HCT116 (cell line): ENCODE measurements at regions not wholly inside any gene's neighbourhood (a gene's known extent, or its start where the extent isn't known, plus 50 kb on each side); places are given as distances from the start of the nearest gene placed in this dataset.

Experiments used
- ATAC-seq: fragments of 200-7000 bp; cut with Tn5 transposase; 2 replicates; pipeline ENCODE4 v1.9.1; 2020; ENCODE audit warnings: mild to moderate bottlenecking, moderate library complexity
- BruUV-seq: library from RNA; stranded (reverse); fragments of 400-500 nt; replicated peaks from 2 replicates; lab custom pipeline; 2021; lab: Mats Ljungman, UMichigan
- CTCF ChIA-PET: fragments of 300-600 bp; sonication (Branson Sonifier 250); formaldehyde crosslinking; loops from one replicate; lab custom pipeline; 2021; ENCODE audit warnings: antibody characterized with exemption; lab: Charles Lee
- POLR2A ChIA-PET: fragments of 300-600, 350-600 bp; sonication (Branson Sonifier 250); formaldehyde crosslinking; loops from one replicate; lab custom pipeline; 2021; ENCODE audit warnings: antibody characterized with exemption; lab: Charles Lee
- RAD21 ChIA-PET, 2 experiments: fragments of 300-600 bp; sonication (Branson Sonifier 250); formaldehyde crosslinking; loops; one replicate each; lab custom pipeline; 2023; ENCODE audit warnings: low total read pairs in 2 of 2; ENCODE audit not compliant: uncharacterized antibody in 2 of 2, unreplicated experiment in 2 of 2, low non-redundant PET in 1 of 2; lab: Charles Lee
- DNase-seq: peaks from one replicate; pipeline ENCODE4 v3.0.0-alpha.2; 2010; ENCODE audit warnings: low read depth, low spot score
- H2AFZ ChIP-seq: fragments of 200-600 bp; shearing (Covaris generic), sonication (generic); 2 replicates; pipeline ENCODE4 v1.6.1; 2017; ENCODE audit warnings: low read depth, mixed run types, mixed read lengths, antibody characterized with exemption, low read length; ENCODE audit not compliant: poor library complexity, severe bottlenecking
- H3K27ac ChIP-seq: 2 replicates; pipeline ENCODE4 v1.5.1; 2012; ENCODE audit warnings: low read depth, low read length
- H3K27me3 ChIP-seq: fragments of 200-600 bp; sonication (generic); 2 replicates; pipeline ENCODE4 v1.6.1; 2016; ENCODE audit warnings: mixed run types, low read length, mixed read lengths; ENCODE audit not compliant: insufficient read depth
- H3K36me3 ChIP-seq, 2 experiments: fragments of 200-500 bp in 1 of 2; fragments of 200-600 bp in 1 of 2; sonication (Bioruptor generic) in 1 of 2; sonication (generic) in 1 of 2; 2 replicates each; pipeline versions ENCODE4 v1.5.1 to v1.6.1; 2014 to 2016; ENCODE audit warnings: low read length in 2 of 2, inconsistent platforms in 1 of 2, mixed read lengths in 1 of 2, mixed run types in 1 of 2; ENCODE audit not compliant: insufficient read depth in 2 of 2, control insufficient read depth in 1 of 2
- H3K4me1 ChIP-seq, 2 experiments: fragments of 200-600 bp in 1 of 2; sonication (generic) in 1 of 2; 2 replicates each; pipeline versions ENCODE4 v1.5.1 to v1.6.1; 2012 to 2017; ENCODE audit warnings: low read length in 2 of 2, inconsistent platforms in 1 of 2, mild to moderate bottlenecking in 1 of 2, mixed read lengths in 1 of 2, mixed run types in 1 of 2, moderate library complexity in 1 of 2; ENCODE audit not compliant: insufficient read depth in 2 of 2, control insufficient read depth in 1 of 2
- H3K4me2 ChIP-seq: fragments of 200-600 bp; sonication (generic); 2 replicates; pipeline ENCODE4 v1.6.1; 2017; ENCODE audit warnings: mixed run types, low read length, mixed read lengths
- H3K4me3 ChIP-seq, 2 experiments: fragments of 200-600 bp in 1 of 2; sonication (generic) in 1 of 2; replicated peaks in 1 of 2; 2 replicates each; pipeline ENCODE4 v1.5.1; 2011 to 2016; ENCODE audit warnings: low read length in 2 of 2, control low read depth in 1 of 2, low read depth in 1 of 2, mild to moderate bottlenecking in 1 of 2, mixed read lengths in 1 of 2, mixed run types in 1 of 2
- H3K79me2 ChIP-seq: fragments of 200-600 bp; sonication (generic); 2 replicates; pipeline ENCODE4 v1.6.1; 2017; ENCODE audit warnings: mild to moderate bottlenecking, mixed run types, low read length, moderate library complexity, mixed read lengths; ENCODE audit not compliant: insufficient read depth
- H3K9ac ChIP-seq: fragments of 200-600 bp; sonication (generic); 2 replicates; pipeline ENCODE4 v1.6.1; 2016; ENCODE audit warnings: low read length, mixed read lengths
- H3K9me2 ChIP-seq: fragments of 200-600 bp; sonication (generic), shearing (Covaris generic); 2 replicates; pipeline ENCODE4 v1.6.1; 2017; ENCODE audit warnings: mixed run types, mild to moderate bottlenecking, moderate library complexity; ENCODE audit not compliant: insufficient read depth
- H3K9me3 ChIP-seq, 2 experiments: fragments of 200-500 bp in 1 of 2; fragments of 200-600 bp in 1 of 2; sonication (Bioruptor generic) in 1 of 2; sonication (generic) in 1 of 2; 2 replicates each; pipeline ENCODE4 v1.6.1; 2014 to 2017; ENCODE audit warnings: low read length in 2 of 2, mixed read lengths in 2 of 2, inconsistent platforms in 1 of 2, low read depth in 1 of 2, mild to moderate bottlenecking in 1 of 2, mixed run types in 1 of 2, moderate library complexity in 1 of 2; ENCODE audit not compliant: control insufficient read depth in 1 of 2, insufficient read depth in 1 of 2
- H4K20me1 ChIP-seq: fragments of 200-600 bp; sonication (generic), shearing (Covaris generic); 2 replicates; pipeline ENCODE4 v1.6.1; 2017; ENCODE audit warnings: mixed run types, mild to moderate bottlenecking, moderate library complexity; ENCODE audit not compliant: insufficient read depth
- CTCF ChIP-seq, 3 experiments: fragments of 200-600 bp in 1 of 3; sonication (generic) in 1 of 3; IDR thresholded peaks in 2 of 3; conservative IDR thresholded peaks in 1 of 3; 2 replicates each; pipeline ENCODE4 v1.5.1; 2012 to 2017; ENCODE audit warnings: low read depth in 2 of 3, low read length in 2 of 3, antibody characterized with exemption in 1 of 3, borderline replicate concordance in 1 of 3, control low read depth in 1 of 3, mild to moderate bottlenecking in 1 of 3, mixed read lengths in 1 of 3, mixed run types in 1 of 3, moderate library complexity in 1 of 3; ENCODE audit not compliant: insufficient read depth in 1 of 3
- EGR1 ChIP-seq: IDR thresholded peaks from 2 replicates; pipeline ENCODE4 v1.6.1; 2012; ENCODE audit warnings: low read depth
- ELF1 ChIP-seq: IDR thresholded peaks from 2 replicates; pipeline ENCODE4 v1.6.1; 2012; ENCODE audit warnings: low read depth, borderline replicate concordance
- JUND ChIP-seq: IDR thresholded peaks from 2 replicates; pipeline ENCODE4 v1.6.1; 2012
- POLR2AphosphoS5 ChIP-seq: IDR thresholded peaks from 2 replicates; pipeline ENCODE4 v1.6.1; 2011; ENCODE audit warnings: mild to moderate bottlenecking, low read depth, low read length, moderate library complexity
- RAD21 ChIP-seq: IDR thresholded peaks from 2 replicates; pipeline ENCODE4 v1.6.1; 2012; ENCODE audit warnings: low read depth, mild to moderate bottlenecking
- REST ChIP-seq: IDR thresholded peaks from 2 replicates; pipeline ENCODE4 v1.6.1; 2012; ENCODE audit warnings: low read depth
- SIN3A ChIP-seq: IDR thresholded peaks from 2 replicates; pipeline ENCODE4 v1.6.1; 2012; ENCODE audit warnings: low read depth
- SRF ChIP-seq: IDR thresholded peaks from 2 replicates; pipeline ENCODE4 v1.6.1; 2012; ENCODE audit warnings: low read depth
- ZBTB33 ChIP-seq: IDR thresholded peaks from 2 replicates; pipeline ENCODE4 v1.6.1; 2011; ENCODE audit warnings: mild to moderate bottlenecking, low read length, moderate library complexity; ENCODE audit not compliant: insufficient replicate concordance; ENCODE audit errors: extremely low read depth
- intact Hi-C: fragments of 100-400 bp; cut with micrococcal nuclease; formaldehyde crosslinking; loops from 2 replicates; pipeline ENCODE4 v1.10.0; 2022

DNA sequence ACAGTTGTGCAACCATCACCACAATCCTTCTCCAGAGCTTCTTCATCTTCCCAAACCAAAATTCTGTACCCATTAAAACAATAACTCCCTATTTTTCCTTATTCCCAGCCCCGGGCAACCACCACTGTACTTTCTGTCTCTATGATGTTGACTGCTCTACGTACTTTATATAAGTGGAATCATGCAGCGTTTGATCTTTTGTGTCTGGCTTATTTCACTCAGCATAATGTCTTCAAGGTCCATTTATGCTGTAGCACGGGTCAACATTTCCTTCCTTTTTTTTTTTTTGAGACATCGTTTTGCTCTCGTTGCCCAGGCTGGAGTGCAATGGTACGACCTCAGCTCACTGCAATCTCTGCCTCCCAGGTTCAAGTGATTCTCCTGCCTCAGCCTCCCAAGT, 162.7 kb upstream of the GSC start:
- no peaks in the 10 kb centered on the region for H3K4me1 ChIP-seq
- H3K4me3 ChIP-seq, result no peak overlapping the region
- ChIA-PET CTCF (no interaction called here), RAD21 (no interaction called here), POLR2A (no interaction called here)
- peaks cover 25% of the 10 kb centered on the region for H3K27me3 ChIP-seq
- TF ChIP-seq JUND (no peak), SIN3A (no peak), ZBTB33 (no peak), POLR2AphosphoS5 (no peak), EGR1 (no peak), ELF1 (no peak), REST (no peak), SRF (no peak), RAD21 (no peak), CTCF (IDR thresholded peaks at IDR 0.05 in 2 of 3, conservative IDR thresholded peaks at IDR 0.05 in 1 of 3; ENCODE audit: borderline replicate concordance in 1 of 3, insufficient read depth in 1 of 3, low read depth in 2 of 3, low read length in 2 of 3) (no peak)
- intact Hi-C loops, result no loop called here
- no TSS peak for BruUV-seq
- no peaks in the 10 kb centered on the region for H4K20me1 ChIP-seq
- H3K4me2 ChIP-seq, result no peak overlapping the region
- no peak for ATAC-seq
- H3K9me3 ChIP-seq, result no peaks in the 10 kb centered on the region
- no peak overlapping the region for H2AFZ ChIP-seq
- H3K9ac ChIP-seq, result no peak overlapping the region
- H3K79me2 ChIP-seq, result no peaks in the 10 kb centered on the region
- no peaks in the 10 kb centered on the region for H3K9me2 ChIP-seq
- DNase-seq, result no peak
- H3K27ac ChIP-seq, result no peak overlapping the region
- no peaks in the 10 kb centered on the region for H3K36me3 ChIP-seq
